GM18498 (cell line): ENCODE measurements at regions not wholly inside any gene's neighbourhood (a gene's known extent, or its start where the extent isn't known, plus 50 kb on each side); places are given as distances from the start of the nearest gene placed in this dataset.

ENCODE experiments used
- ATAC-seq: cut with Tn5 transposase; IDR thresholded peaks from one replicate; pipeline ENCODE4 v1.9.1; 2021; ENCODE audit warnings: mild to moderate bottlenecking, moderate library complexity; ENCODE audit not compliant: unreplicated experiment

DNA sequence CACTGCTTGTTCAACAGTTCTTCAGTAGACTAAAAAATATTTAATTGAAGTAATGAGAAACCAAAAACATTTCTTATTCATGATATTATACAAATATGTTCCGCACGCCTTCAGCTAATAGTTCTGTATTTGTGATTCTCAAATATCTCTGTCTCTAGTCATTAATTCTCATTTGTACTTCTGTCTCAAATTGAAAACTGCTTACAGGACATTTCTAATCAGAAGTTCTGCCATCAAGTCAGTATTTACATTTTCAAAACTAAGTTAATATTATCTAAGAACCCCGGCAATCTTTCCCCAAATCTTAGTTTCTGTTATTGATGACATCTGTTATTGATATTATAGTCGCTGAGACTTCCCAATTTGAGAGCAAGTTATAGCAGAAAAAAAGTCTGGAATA lies 78.6 kb upstream of the PGRMC2 start:
- no peak for ATAC-seq

DNA sequence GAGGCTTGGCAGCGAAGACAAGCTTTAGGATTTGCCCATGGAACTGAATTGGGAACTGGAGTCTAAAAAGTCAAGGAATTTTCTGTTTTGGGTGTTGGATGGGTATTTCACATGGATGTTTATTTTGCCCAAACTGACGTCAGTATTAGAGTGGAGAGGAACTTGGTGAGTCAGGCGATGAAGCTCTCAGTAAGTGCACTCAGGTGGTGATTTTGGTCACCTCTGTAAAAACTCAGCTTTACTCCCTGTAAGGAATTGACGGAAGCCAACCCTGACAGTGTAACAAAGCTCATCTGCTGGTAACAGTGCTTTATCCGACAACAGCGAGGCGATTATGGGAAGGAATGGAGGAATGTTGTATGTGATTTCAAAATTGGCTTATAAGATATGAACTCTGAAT lies 77.0 kb upstream of the PGRMC2 start:
- no peak for ATAC-seq

DNA sequence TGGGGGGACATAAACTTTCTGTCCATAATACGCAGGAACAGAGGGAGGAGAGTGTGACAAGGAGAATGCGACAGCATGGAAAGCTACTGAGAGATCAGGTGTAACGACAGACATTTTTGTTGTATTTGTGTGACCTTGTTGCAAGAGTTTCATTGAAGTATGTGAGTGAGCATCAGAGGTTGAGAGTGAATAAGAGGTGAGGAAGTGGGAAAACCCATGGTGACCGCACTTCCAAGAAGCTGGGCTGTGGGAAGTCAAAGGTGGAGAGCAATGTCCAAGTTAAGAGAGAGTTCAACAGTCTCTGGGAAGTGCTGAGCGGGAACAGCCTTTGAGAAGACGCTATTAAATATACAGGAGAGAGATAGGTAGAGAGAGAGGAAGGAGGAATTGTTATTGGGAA lies 76.4 kb upstream of the PGRMC2 start:
- no peak for ATAC-seq

DNA sequence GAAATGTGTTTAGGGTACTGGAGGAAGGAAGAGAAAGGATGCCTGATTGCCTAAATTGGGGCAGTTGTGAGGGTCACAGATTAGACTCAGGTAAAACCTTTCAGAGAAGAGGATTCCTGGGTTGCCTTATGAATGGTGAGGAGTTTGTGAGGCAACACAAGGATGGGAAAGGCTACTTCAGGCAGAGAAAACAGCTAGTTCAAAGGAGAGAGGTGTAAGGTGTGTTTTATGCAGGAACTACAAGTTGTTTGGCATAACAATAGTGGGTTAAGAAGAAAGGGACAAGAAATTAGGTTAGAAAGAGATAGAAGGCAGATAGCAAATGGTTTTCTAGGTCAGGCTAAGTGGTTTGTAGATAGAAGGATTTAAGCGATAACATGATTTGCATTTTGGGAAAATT lies 75.1 kb upstream of the PGRMC2 start:
- ATAC-seq = no peak

DNA sequence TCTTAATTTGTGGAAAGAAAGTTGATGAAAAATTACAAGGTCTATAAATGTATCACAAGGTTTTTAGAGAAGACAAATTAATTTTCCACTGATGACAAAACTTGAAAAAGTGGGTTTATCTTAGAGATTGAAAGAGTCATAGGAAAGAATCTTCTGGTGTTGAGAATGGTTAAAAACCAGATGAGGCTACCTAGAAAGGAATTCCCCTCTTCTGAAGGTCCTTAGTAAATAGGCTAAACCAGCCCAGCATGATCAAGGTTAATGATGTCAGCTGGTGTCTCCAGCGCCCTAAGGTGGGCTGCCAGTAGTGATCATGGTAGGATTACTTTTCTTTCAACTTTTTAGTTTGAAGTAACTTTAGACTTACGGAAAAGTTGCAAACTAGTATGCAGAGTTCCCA lies 71.8 kb upstream of the PGRMC2 start:
- no peak for ATAC-seq

DNA sequence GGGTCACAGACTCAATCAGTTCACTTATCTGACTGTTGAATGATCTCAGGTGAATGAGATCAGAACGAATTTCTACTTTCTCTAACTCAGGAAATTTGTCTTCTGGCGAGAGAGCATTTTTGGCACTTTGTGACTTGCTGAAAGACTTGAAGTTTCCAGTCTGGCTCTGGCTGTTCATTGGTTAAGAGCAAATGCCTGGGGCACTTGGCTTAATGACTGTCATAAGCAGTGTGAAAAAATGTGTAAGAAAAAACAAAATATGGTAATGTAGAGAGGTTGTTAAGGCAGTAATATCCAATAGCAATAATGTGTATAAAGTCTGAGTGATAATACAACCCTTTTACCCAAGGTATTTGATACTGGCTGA lies 71.3 kb upstream of the PGRMC2 start:
- ATAC-seq = no peak

DNA sequence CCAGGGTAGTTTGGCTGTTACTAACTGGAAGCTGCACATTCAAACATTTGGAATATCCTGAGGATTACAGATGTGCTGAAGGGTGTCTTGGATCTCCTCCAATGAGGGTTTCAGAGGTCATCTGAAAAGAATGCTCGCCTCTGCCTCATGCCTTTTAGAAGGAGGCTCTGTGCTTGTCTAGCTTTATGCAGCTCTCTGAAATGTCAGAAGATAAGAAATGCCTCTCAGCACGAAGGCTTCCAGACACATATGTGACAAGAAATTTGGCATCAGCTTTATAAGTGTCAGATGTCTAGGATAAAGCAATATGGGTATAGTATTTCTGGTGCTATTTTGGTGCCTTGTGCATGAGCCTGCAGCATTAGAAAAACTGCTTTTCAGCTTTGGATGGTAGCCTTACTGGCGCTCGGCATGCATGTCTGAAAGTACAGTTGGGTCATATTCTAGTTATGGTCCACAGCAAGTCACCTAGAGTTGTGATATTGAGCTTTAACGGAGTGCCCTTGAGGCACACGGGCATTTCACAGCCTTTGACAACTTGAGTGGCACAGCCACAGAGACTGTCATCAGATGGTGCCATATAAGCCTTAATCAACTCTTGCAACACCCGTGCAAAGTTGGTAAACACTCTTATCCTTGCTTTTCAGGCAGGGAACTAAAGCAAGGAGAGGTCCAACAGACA lies 70.8 kb upstream of the PGRMC2 start:
- no peak for ATAC-seq

DNA sequence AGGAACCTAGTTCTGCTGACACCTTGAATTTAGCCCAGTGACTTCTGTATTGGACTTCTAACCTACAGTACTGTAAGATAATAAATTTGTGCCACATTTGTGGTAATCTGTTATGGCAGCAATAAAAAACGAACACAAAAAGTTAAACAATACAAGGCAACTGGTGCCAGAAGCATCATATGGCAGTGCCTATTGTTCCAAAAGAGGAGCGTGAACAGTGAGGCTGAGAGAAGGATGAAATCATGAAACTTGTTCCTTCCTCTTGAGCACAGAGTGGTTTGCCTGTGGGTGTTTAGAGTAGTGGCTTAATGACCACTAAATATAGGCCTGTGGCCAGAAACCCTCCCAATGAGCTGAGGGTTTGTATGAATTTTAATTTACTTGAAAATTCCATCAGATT lies 69.7 kb upstream of the PGRMC2 start:
- ATAC-seq = no peak

DNA sequence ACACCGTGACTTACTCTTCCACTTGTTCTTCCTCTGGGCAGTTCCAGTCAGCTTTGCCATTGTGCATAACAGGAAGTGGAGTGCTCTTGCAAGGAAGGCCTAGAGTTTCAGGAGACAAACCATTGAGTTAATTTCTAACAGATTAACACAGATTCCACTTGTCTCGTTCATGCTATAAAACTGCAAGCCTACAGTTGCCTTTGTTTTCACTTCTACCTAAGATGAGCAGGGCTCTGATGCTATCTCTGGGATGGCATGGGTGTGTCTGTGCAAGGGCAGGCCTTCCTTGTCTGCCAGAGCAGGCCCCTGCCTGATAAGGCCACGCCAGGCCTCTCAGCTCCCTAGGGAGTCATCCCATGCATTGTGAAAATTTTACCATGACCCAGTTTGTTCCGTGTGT lies 67.7 kb upstream of the PGRMC2 start:
- ATAC-seq = peak; percentile 72

DNA sequence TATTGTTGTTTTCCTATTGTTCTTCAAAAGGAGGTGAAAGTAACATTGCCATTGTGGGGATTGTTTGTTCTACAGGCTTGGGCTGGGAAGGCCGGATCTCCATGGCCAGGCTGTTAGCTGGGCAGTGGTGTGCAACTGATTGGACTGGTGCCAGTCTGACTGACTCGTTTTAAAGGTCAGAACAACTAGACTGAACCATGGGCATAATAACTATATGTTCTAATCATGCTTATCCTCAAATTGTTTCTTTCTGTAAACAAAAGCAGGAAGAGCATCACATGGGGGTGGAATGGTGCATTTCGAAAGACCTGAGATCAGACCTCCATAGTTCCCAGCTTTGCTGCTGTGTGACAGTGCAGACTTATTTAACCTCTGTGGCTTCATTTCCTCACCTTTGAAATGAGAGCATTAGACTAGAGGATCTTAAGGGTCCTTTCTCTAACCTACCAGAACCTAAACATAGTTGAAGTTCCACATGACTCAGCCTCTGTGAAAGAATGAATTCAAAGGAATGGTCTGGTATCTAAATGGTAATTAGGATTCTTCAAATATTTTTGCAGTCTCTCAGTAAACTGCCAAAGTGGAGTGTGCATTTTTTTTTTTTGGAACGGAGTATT lies 66.7 kb upstream of the PGRMC2 start:
- no peak for ATAC-seq

DNA sequence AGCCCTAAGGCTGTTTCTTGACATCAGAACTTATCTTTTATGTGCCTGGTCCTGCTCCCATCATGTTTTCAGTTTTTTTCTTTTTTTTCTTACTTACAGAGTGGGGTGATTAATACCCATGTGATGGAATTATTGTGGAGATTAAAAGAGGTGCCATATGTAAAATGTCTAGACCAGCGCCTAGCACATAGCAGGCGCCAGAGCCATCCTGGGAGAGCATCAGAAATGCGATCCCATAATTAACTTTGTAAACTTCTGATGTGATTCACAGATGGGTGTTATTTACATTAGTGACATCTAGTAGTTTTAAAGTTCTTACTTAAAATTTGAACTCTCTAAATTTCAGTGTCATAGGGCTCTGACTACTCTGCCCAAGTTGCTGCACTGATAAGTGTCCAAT lies 66.2 kb upstream of the PGRMC2 start:
- ATAC-seq = no peak

DNA sequence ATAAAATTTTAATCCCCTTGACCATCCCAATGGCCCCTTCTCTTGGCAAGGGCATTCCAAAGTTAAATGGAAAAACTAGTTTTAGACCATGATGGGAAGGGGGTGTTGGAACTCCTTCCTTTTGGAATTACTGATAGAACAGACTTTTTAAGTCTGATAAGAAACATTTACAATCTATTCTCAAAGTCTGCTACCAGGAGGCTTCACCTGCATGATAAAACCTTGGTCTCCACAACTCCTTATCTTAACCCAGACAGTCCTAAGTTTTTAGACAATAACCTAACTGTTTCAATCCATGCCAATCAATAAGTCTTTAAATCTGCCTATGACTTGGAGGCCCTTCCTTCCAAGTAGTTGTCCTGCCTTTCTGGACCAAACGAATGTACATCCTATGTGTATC lies 63.9 kb upstream of the PGRMC2 start:
- ATAC-seq = no peak

DNA sequence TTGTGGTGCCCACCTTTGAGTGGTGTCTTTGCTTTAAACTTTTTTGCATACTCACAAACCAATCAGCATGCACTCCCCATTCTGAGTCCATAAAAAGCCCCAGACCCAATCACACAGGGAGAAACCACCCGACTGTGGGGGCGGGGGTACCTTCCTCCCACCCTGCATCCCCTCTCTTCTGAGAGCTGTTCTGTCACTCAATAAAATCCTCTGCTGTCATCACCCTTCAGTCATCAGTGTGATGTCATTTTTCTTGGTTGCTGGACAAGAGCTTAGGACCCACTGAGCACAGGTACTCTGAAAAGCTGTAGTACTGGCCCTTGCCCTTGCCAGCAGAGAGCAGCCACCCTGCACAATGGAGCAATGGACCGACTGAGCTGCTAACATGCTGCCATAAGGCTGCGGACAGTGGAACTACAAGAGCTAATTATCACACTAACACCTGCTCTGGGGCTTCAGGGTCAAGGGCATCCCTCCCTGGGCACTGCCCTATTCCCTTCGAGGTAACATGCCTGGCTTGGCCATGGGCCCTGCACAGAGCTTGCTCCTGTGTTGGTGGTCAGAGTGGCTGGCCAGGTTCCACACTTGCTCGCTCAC lies 62.9 kb upstream of the PGRMC2 start:
- no peak for ATAC-seq

DNA sequence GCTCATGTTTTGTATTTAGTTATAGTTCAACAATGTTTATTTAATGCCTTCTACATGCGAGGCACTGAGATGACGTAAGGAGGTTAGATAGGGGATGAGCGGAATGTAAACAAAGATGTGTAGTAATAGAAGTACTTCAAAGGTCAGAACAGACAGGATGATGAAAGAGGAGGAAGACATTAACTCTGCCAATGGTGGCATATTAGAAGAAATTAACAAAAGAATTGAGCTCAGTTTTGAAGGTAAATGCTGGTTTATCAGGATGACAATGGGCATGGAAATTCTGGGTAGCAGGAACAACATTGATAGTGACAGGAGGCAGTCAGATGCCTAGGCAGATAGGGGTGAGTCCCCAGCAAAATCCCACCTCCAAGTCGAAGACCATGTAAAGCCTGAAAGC lies 62.3 kb upstream of the PGRMC2 start:
- no peak for ATAC-seq

DNA sequence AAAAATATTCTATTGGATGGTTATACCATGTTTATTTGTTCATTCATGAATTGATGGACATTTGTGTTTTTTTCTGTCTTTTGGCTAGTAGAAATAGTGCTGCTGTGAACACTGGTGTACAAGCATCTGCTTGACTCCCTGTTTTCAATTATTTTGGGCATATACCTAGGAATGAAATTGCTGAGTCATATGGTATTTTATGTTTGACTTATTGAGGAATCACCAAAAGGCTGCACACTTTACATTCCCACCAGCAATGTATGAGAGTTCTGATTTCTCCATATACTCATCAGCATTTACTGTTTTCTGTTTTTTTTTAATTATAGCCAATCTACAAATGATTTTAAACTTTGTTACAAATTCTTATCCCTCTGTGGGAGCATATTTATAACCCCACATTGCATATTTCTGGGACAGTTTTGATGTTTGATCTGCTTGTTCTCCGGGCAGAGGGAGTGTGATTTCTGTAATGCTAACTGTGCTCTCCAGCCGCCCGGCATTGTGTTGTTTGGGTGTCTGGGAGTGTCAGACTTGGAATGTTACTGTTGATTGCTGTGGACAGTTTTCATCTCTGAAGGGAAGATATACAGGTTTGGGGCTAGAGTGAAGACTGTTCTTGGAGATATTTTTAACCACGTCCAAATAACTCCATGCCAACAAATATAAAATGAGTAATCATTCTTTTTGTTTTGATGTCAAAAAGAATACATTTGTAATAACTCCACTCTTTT lies 60.5 kb upstream of the PGRMC2 start:
- ATAC-seq = no peak

DNA sequence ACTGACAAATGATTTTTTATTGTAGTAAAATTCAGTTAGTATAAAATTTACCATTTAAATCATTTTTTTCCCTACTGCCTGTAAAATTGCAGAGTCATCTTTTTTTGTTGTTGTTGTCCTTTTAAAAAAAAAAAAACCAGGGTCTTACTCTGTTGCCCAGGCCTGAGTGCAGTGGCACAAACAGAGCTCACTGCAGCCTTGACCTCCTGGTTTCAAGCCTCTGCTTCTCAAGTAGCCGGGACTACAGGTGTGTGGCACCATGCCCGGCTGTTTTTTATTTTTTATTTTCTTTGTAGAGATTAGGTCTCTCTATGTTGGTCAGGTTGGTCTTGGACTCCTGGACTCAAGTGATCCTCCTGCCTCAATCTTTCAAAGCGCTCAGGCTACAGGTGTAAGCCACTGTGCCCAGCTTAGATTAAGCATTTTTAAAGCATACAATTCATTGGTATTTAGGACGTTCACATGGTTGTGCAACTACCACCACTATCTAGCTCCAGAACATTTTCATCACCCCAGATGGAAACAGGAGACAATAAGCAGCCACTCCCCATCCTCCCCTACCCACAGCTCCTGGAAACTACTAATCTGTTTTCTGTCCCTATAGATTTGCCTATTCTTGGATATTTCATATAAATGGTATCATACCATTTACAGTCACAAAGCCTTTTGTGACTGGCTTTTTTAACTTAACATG lies 59.7 kb upstream of the PGRMC2 start:
- no peak for ATAC-seq

DNA sequence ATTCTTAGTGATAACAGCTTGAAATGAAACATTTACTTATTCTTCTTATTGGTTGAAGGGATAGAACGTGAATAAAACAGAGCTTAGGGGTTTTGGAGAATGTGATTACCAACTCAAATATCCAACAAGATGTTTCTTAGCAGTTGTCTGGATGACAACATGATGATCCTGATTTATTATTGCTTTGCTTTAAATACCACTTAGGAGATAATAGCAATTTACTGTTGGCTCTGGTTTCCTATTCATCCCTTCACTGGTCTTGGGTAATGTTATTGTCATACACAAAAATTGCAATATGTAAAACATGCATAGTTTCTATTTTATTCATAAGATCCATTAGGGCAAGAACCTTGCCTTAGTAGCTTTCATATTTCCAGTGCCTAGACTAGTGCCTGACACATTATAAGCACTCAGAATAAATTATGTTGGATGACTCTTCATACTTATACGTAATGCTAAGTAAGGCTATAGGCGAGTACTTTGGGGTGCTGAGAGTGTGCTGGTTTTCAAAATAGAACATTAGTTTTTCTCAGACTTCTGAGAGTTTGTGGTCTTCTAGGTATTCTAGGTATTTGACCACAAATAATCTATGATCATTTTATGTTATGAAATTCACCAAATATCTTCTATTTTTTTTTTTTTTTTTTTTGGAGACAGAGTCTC lies 58.6 kb upstream of the PGRMC2 start:
- ATAC-seq = no peak

DNA sequence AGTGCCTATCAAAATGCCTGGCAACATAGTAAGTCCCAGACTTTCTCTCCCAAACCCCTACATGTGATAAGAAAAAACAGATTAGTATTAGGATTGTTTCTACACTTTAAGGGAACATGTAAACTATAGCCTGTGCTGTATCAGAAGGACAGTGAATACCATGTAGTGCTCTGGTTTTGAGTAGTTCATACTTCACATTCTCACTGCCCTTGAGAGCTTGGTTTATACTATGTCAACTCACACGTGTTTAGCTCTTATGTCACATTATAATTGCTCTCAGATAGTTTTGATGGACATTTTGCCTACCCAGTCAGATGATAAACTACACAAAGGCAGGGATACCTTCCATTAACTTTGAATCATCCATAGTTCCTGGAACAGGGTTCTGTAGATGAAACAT lies 58.0 kb upstream of the PGRMC2 start:
- no peak for ATAC-seq

DNA sequence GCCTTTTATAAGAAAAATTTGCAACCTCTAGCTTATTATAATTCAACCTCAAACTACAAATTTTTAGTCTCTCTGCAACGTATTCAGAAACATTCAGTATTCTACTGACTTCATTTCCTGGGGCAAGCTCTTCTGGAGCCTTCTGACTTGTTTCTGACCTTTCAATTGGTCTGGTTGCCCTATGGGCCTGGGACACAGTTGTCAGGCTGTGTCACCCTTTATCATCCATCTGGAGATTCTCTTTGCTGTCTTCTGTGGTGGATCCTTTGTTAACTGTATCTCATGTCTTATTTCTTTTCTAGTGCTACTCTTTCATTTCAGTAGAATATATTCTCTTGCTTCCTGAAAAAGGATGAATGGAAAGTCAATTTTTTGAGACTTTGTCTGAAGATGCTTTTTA lies 55.1 kb upstream of the PGRMC2 start:
- ATAC-seq = no peak

DNA sequence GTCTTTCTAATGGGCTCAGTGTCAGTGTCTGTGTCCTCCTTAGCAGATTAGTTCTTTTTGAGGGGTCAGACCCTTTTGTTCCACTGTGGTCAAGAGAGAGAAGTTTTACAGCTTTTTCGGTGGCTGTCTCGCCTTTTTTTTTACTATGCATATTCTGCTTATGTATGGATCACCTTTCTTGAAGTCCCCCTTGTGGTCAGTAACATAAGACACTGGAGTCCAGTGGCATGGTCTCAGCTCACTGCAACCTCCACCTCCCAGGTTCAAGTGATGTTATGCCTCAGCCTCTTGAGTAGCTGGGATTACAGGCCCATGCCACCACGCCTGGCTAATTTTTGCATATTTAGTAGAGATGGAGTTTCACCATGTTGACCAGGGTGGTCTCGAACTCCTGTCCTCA lies 54.0 kb upstream of the PGRMC2 start:
- ATAC-seq = no peak
